Hindlimb muscle (tissue), 1 donor: ENCODE measurements at regions not wholly inside any gene's neighbourhood (a gene's known extent, or its start where the extent isn't known, plus 50 kb on each side); places are given as distances from the start of the nearest gene placed in this dataset.

Experiments used
- DNase-seq: peaks from one replicate; pipeline ENCODE4 v3.0.0-alpha.2; 2013

DNA sequence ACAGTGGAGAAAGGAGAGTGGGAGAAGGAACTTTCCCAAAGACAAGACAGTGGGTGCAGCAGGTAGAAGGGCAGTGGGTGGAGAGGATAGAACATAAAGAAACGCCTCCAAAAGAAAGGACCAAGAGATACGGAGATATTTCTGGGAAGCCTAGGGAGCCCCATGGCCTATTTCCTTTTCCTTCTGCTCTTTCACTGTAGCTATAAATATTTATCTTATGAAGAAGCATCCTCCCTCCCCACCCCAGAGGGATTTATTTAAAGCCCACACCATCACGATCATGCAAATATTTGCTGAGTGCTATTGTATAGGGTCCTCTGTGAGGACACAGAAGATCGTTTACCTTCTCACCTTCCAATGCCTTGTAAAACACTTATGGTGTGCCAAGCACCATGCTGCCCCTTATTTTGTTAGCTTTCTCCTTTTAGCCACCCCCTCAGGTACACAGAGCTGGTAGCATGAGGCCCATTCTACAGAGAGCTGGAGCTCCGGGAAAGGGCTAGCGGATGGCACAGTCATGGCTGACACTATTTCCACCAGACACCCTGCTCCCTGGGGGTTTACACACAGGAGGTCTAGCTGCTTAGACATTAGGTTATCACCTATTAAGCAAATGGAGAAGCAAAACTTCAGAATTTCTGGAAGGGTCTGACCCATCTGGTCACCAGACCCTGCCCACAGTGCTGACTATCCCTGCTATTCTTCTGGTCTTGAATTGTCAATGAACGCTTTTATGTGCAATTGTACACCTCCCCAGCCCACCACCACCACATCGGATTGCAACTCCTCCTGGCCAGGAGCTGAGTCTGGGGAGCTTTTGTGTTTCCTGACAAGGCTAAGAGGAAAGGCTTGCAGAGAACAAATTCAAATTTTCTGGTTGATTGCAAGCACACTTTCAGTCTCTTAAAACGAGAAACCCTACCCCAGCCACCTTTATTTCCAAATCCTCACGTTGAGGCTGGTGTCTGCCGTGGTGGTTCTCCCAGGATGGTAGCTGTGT lies 91.8 kb upstream of the KLF7 start:
- DNase-seq = no peak

DNA sequence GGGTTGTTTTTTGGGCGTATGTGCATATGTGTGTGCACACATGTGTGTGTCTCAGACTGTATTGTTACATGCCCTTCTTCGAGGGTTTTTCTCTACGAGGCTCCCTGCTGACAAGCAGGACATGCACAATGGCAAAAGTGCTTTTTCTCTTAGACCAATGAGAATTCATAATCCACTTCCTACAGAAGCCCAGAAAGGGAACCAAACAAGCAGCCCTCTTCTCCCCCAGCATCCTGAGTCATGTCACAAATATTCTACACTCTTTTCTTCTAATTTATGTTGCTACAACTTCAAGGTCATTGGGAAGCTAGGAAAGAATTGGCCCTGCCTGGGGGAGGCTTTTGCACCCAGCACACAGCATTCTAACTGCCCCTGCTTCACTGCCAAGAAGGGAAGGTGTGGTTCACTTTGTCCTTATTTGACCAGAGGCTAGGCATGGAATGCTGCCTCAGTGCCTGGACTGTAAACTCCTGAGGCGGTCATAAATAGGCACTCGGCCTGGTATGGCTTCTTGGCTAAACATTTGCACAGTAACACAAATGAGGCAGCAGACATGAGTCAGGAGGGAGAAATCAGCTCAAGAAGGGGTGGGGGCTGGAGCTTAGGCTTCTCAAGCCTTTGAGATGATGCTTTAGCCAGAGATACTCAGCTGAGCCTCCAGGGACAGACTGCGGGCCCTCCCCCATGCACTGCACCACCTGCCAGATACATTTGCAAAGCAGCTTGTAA lies 92.7 kb upstream of the KLF7 start:
- no peak for DNase-seq

DNA sequence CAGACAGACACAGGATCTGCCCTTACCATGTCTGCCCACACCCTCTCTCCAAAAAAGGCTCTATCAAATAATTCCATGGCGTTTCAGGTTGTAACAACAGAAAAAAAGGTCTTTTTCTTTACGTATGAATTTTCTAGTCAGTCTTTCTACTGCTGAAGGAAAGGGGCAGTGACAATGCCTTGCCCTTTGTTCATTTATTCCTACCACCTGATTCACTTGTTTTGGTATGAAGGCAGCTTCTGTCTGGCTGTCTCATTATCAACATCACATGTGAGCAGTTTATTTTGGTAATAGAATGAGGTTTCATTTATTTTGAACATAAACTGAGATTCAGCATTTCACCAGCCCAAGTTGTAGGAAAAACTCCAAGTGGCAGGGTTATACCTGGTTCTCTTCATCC lies 94.3 kb upstream of the KLF7 start:
- DNase-seq = no peak

DNA sequence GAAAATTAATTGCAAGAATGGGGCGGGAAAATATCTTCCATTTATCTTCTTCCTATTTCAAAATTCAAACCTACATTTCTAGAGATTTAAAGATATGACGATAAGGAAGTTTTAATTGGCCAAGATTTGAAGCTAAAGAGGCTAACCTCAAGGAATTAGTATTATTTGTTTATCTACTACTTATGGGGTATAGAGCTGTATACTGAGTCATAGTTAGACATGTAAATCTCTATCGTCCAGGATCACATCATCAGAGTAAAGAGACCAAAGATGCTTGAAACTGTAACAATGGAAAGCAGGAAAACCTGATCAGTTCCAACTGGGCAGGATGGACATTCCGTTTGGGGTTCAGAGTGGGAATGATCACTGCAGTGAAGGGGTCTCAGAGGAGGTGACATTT lies 95.2 kb upstream of the KLF7 start:
- DNase-seq = no peak

DNA sequence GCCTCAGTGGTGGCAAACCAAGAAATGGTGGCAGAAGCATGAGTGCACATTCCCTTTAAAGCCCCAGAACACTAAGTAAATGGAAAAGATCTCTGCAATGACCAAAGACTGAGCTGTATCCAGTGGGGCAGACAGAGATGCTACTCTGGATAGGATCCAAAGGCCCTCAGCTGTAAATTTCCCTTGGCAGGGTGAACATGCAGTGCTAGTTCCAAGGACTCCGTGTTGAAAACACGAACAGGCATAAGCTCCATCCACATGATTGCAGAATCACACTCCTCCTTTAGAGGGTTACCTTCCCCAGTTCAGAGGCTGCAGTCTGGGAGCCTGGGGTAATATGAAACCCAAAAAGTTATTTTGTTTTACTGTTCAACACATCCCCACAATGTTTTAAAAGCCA lies 98.6 kb upstream of the KLF7 start:
- DNase-seq = no peak

DNA sequence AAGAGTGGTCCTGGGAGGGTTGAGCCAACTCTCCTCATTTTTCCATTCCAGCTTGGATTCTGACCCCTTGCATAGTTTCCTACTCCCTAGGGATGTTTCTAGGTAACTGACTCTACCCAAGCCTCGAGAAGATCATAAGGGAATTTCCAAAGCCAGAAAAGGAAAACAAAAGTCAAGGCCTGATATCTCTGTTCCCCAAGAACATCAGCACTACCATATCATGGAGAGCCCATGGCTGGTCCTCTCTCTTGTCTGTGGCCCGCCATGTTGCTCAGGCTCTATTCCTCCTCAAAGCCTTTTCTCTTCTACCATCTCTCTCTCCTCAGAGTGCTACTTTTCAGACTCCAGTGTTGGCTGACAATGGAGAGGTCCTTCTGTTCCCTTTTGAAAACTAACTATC lies 99.6 kb upstream of the KLF7 start:
- no peak for DNase-seq

DNA sequence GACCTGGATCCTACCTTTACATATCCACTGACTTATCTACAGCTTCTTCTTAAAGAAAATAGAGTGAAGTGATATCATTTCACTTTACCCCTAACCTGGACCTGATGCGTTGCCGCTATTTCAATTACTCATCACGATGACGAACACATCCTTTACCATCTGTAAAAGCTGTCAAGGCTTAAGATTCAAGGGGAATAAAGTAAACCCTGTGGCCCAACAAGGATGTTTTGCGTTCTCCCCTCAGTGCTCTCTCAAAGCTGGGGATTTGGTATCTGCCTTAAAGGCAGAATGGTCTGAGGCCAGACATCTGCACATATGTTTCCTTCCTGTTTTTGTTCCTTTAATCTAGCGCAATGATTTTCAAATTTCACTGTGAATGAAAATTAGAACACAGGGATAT lies 100.1 kb upstream of the KLF7 start:
- no peak for DNase-seq

DNA sequence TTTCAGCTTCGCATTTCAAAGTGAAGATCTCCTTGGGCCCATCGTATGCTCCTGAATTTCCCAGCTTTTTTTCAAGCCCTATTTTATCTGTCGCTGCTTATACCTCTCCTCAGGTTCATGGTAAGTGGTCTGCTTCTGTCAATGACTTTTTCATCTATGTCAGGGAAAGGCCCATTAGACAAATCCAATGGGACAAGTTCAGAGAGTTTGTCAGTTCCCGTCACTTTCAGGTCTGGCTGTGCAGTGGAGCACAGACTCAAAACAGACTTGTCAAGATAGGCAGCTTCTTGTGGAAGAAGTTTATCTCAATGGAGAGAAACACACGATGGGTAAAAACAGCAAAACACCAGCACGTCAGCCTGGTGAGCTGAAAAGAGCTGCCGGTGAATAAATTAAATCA lies 100.9 kb upstream of the KLF7 start:
- no peak for DNase-seq

DNA sequence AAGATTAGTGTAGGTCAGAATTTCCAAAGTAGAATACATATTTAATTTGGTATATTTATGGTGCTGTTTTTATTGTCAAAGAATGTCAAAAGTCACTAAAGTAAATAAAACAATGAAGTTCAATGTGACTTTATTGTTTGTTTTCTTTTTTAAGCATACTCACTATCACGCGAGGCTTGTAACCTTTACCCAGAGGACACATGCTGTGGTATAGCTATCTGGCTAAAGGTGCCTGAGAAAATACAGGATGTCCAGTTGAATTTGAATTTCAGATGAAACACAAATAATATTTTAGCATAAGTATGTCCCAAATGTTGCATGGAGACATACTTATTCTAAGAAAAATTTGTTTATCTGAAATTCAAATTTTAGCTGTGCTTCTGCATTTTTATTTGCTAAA lies 103.3 kb upstream of the KLF7 start:
- no peak for DNase-seq

DNA sequence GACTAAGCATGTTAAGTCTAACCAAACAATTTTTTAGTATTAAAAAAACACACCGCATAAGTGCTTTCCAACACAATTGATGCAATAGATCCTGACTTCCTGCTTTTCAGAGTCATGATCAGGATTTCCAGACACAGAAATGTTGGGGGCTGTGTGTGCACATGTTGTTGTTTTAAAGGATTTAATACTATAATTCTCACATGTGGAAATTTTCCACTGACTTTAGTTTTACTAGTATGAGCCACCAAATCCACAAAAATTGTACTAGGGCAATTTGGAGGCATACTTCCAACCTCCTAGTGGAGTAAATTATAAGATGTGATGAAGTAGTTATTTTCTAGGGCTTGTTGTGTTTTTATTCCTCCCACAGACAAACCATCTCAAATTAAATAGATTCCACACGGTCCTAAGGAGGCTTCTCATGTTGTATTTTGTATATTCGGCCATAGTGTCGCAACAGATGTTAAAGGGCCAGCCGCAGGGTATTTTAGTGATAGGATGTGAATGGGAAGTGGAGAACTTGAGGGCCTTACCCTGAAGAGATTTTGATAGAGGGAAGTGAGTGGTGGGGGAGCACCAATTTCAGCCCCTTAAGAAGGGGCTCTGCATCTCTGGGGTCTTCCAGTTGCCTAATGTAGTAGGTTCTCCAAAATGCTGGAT lies 108.9 kb upstream of the KLF7 start:
- no peak for DNase-seq

DNA sequence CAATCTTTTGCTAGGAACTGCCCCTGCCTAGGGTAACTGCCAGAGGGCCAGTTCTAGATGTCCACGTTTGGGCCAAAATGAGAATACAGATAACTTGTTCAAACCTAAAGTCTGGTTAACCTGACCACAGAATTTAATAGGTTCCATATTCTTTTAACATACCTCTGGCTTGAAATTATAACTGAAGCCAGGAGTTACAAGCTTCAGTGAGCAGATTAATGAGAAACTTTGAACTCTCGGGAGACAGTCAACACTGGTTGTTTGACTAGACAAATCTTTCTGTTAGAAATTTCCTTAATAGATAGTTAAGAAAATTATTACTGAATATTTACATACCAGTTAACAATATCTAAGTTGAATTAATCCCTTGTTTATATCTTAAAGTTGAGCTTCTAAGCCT lies 110.0 kb upstream of the KLF7 start:
- DNase-seq = no peak

DNA sequence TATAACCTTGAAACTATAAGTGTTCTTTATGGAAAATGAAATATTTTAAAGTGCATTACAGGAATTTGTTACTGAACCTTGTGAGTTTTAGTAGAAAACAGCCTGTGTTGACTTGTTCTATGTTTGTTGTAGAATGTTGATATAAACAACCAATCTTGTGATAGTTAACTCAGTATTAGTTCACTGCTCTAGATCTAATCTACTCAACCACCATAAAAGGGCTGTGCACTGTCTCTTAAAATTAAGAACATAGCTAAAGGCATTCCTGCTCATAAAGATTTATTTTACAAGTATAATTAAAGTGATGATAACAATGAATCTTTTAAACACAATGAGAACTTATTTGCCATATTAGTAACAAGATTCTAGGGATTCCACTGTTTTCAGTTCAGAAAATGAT lies 110.5 kb upstream of the KLF7 start:
- DNase-seq = no peak

DNA sequence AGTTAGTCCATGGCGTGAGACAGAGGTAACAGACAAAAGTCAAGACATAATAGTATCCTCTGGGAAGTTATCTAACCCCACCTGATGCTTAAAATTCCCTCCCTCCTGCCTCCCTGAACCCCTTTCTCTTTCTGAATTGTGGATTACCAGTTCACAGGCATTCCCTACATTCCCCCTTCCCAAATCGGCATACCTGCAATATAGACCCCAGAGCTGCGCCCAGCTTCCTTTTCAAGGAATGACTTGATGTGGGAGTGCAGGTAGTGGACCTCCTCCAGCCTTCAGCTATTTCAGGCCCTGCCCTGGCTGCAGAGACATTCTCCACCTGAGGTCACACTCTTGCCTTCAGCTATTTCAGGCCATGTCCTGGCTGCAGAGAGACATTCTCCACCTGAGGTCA lies 111.1 kb upstream of the KLF7 start:
- no peak for DNase-seq

DNA sequence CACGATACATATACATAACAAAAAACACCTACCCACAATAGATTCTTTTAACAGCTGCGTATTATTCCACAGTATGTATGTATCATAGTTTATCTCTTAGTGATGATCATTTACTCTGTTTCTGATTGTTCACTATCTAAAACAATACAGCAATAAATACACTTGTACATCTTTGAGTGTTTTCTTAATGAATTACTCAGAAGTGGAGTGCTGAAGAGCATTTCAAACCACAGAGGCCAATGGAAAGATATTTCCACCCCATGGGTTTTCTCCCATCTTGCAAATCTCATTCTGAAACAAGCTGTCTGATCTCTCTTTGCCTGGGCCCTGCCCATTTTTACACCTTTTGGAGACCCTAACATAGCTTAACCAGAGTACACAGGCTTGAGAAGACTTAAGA lies 113.8 kb upstream of the KLF7 start:
- no peak for DNase-seq

DNA sequence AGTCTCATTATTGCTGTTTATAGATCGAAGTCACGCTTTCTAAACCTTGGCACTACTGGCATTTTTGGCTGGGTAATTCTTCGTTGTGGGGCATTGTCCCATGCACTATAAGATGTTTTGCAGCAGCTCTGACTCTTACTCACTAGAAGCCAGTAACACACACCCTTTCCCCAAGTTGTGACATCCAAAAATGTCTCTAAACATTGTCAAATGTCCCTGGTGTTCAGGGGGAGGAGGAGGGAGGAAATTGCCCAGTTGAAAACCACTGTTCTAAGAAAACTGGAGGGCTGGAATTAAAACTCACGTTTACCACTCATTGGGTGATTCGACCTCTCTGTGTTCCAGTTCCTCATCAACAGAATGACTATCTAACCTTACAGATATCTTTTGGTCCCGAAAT lies 115.7 kb upstream of the KLF7 start:
- no peak for DNase-seq

DNA sequence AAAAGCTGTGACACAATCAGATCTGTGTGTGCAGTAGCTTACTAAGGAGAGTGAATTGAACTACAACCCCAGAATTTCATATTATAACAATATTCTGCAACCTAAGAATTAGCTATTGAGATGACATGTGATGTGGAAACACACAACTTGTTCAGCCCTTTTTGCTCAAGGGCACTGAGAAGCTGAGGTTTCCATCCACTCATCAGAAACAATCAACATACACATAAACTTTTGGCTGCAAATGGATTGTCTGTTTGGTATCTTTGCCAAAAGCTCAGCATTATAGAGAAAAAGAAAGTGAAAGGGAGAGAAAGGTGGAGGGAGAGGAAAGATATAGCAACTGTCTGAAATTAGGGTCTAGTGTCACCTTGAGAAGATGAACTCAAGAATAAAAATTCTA lies 117.2 kb upstream of the KLF7 start:
- DNase-seq = no peak

DNA sequence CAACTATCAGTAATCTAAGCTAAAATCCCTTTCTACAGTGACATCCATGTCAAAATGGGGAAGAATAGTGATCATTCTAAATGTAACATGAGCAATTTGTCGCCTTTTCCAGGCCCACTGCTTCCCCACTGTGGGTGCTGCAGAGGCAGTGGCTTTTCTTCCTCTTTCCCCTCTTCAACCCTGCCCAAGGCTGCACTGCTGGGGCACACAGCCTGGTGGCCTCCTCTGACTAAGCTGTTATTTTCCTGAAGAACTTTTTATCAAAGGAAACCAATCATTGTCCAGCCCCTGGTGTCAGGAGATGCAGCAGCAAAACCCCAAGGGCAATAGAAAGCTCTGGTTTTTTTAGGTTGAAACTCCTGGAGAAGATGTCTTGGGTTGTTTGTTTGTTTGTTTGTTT lies 117.6 kb upstream of the KLF7 start:
- DNase-seq = no peak

DNA sequence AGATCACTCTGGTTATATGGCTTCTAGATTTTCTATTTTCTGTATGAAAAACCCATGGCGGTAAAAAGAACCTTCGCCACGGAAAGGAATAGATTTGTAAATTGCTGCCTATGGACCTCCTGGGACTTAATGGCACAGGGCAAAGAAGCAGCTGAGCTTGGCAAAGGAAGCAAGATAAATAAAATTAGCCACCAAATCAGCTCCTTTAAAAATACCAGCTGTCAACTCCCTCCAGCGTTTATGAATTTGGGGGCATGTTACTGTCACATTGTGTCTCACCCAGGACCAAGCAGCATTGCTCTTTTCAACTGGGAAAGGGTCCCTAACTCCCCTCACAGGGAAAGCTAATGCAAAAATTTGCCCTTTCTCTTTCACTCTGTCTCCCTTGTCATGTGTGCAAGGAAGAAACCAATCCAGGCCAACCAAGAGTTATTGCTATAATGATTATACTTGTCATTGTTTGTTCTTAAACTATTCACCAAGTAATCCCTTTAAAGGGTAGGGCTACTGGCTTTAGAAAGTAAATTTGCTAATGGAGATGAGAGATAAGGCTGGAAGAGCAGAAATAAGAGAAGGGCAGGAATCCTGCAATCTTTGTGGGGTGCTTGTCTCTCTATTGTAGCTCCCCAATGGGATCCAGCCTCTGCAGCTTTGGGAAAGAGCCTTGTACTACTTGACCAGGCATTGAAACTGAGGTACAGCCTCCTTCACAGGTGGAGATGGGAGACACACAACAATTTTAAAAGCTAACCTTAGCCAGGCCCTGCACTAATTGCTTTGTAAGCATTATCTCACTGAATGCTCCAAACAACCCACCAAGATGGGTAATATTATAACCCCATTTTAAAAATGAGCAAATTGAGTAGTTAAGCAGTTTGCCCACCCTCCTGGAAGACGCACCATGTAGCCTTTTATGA lies 119.1 kb upstream of the KLF7 start:
- no peak for DNase-seq

DNA sequence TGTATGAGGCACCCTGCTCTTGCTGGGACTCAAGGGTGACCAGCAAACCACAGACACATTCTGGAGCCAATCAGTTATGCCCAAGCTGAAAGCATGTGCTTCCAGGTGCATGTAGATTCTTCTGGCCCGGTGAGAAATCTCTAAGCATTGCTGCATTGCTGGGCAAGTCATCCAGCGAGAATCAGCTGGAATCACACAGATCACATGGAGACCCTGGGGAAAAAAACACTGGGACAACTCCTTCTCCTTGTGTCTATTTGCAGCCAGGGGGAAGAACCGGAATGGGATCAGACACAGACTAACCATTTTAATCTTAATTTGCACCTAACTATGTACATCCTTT lies 119.7 kb upstream of the KLF7 start:
- no peak for DNase-seq

DNA sequence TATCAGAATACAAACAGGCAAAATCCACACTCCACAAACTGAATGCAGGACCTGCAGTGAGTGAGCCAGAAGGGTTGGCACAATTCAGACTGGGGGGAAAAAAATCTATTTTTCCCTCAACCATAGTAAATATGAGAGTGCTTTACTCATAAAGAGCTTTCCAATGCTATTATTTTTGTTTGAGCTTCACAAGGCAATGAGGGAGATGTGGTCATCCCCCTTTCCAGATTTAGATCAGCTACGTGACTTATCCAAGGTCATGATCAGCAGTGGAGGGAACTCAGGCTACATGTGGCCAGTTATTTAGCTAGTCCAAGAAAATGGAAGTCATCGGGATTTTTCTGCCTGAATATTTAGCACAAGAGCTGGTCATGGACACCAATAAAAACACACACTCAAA lies 120.4 kb upstream of the KLF7 start:
- no peak for DNase-seq

DNA sequence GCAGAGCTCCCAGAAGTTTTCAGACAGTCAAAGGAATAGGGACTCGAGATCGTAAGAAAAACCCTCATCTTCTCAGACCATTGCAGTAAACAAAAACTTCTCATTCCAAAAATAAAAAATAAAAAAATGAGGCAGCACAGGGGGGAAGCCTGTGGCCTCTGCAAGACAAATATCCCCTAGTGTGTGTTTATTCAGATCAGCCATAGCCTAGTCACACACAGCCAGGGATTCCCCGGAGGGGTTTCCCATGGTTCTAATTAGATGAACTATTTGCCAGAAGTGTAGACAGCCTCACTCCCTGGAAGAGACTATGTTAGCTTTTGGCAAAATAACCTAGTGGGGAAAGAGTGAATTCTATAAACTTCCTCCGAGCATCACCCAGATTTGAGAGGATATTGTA lies 122.9 kb upstream of the KLF7 start:
- no peak for DNase-seq

DNA sequence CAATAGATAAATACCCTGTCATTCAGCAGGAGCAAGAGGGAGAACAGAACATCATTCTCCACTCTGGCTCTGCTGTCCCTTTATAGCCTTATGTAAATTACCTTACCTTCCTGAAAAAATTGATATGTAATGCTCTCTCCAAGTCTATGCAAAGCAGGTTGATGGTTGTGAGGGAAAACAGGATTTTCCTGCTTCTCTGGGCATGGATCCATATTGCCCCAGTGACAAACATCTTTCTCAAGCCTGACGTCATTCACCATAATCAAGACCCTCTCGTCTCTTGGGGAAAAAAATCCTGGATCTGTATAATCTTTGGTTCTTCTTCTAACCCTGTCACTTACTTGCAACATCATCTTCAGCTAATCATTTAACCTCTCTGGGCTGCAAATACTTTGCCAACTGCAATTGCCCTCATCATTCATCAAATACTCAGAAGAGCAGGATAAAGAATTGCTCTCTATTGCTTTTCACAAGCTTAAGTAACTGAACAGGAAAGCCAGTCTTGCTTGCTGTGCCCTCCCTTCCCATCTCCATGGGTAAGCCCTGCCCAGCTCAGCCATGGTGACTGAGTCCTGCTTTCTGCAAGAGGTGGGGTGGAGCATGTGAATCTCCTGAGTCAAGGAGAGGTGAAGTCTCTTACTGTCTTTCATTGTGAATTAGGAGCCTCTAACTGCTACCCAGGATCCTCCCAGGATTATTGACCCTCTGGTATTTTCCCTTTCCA lies 123.7 kb upstream of the KLF7 start:
- no peak for DNase-seq
